NCI-H774 (cell line): ENCODE measurements at regions not wholly inside any gene's neighbourhood (a gene's known extent, or its start where the extent isn't known, plus 50 kb on each side); places are given as distances from the start of the nearest gene placed in this dataset.

Experiments used
- DNase-seq: peaks from one replicate; lab custom pipeline; 2025; lab: John Stamatoyannopoulos, UW

GRCh38 chr1:191993549-191993948 lies 164.7 kb upstream of the RGS18 start:
- no peak for DNase-seq

GRCh38 chr1:192002063-192002462 lies 156.2 kb upstream of the RGS18 start:
- no peak for DNase-seq

- DNase-seq, result no peak
Measured at GRCh38 chr1:192003295-192004077, 154.8 kb upstream of the RGS18 start.

DNA sequence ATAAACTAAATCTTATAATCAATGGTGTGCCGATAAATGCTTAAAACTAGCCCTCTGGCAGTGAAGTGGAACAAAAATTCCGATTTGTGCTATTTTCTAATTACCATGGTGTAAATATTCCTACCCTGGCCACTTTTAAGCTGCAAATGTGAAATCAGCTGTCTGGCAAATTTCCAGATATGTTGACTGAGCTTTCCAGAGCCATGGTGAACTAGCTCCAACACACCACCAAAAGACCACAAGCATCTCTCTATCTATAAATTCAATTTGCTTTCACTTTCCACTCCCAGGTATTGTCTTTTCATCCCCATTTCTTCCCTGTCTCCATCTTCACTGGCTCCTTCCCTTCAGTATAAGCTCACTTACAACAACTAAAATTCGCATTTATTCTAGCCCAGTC lies 152.3 kb upstream of the RGS18 start:
- DNase-seq, result no peak

DNA sequence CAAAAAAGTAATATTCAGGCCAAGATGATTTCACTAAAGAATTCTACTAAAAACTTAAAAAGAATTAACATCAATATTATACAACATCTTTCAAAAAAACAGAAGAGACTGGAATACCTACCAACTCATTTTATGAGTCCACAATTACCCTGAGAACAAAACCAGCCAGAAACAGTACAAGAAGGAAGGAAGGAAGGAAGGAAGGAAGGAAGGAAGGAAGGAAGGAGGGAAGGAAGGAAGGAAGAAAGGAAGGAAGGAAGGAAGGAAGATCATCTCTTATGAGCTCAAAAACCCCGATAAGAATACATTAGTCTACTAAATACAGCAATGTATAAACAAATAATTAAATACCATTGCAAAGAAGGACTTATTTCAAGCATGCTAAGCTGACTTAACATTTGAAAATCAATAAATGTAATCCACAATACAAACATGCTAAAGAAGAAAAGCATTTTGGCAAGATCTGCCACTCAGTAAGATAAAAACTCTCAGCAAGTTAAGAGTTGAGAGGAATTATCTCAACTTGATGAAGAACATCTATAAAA lies 149.9 kb upstream of the RGS18 start:
- DNase-seq, result no peak

DNA sequence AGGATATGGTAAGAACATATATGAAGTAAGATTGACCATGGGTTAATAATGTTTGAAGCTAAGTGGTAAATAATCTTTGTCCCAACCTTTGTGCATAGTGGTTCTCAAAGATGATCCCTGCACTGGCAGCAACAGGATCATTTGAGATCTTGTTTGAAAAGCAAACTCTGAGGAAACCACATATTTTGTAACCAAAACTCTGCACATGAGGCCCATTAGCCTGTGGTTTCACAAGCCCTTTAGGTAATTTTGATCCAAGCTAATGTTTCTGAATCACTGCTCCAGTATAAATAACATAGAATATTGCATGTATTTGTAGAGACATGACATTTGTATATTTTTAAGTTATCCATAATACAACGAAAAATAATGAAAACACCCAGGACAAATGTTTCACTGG lies 147.9 kb upstream of the RGS18 start:
- no peak for DNase-seq

DNA sequence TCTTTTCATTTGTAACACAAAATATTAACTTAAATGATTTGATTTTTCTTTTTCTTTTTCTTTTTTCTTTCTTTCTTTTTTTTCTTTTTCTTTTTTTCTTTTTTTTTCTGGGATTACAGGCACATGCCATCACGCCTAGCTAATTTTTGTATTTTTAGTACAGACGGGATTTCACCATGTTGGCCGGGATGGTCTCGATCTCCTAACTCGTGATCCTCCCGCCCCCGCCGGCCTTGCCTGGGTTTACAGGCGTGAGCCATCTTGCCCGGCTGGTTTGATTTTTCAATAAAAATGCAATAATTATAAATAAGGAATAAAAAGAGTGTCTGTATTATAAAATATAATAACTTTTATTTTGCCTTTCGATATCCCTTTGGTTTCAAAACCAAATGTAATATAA lies 146.7 kb upstream of the RGS18 start:
- DNase-seq, result no peak

DNA sequence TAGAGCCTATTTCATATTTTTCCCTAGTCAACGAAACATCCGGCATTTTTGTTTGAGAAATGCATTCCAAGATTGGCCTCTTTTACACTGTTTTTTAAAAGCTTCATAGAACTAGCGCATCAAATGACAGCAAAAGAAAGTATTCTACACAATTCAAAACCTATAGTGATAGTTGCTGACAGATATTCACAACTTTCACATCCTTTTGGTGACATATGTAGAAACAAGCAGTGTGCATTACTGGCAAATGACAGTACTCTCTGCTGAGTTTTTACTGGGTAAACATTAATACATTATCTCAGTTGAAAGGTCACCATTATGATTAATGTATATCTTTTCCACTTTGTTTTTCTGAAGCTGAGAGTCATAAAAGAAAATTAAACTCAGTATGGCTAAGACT lies 135.4 kb upstream of the RGS18 start:
- DNase-seq, result no peak

GRCh38 chr1:192024881-192025280 lies 133.4 kb upstream of the RGS18 start:
- no peak for DNase-seq

- DNase-seq, result no peak
Measured at GRCh38 chr1:192038567-192038966, 119.7 kb upstream of the RGS18 start.

- DNase-seq, result no peak
Measured at GRCh38 chr1:192045131-192045530, 113.1 kb upstream of the RGS18 start.

DNA sequence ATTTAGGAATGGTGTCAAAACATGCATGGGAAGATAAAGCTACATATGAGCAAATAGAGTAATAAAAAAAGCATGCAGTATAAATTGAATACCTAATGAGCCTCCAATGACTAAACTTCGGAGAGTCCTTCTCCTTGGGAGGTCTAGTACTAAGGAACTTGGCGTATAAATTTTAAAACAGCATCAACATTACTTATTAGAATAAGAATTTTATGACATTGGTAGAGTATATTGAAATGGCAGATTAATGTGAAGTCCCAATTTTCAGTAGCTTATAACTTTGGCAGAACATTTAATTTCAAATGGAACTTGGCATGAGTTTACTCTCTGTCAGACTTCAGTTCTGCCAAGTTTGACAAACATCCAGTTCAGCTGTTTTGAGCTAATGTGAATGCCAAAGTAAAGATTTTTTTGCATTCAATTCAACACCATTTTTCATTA lies 104.7 kb upstream of the RGS18 start:
- DNase-seq, result no peak

DNA sequence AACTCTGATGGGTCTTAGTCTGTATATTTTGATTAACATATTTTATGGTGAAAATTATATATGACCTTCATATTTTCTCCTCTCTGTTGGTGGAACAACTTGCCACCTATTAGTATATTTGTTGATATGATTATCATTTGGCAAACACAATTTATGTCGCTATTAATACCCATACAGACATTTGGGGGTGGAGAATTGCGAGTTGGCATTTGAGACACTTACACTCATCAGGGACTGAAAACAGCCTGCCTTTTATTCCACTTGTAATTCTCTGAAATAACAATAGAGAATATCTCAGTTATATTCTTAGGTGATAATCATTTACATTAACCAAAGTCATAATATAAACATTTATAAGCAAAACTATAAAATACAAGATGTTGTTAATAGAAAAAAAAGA lies 100.5 kb upstream of the RGS18 start:
- DNase-seq, result no peak

GRCh38 chr1:192059407-192059806 lies 98.9 kb upstream of the RGS18 start:
- no peak for DNase-seq

GRCh38 chr1:192061556-192061955 lies 96.7 kb upstream of the RGS18 start:
- no peak for DNase-seq

- no peak for DNase-seq
Measured at GRCh38 chr1:192065087-192065486, 93.2 kb upstream of the RGS18 start.

GRCh38 chr1:192066202-192066601 lies 92.1 kb upstream of the RGS18 start:
- no peak for DNase-seq

- DNase-seq, result no peak
Measured at GRCh38 chr1:192067360-192067759, 90.9 kb upstream of the RGS18 start.

- DNase-seq, result no peak
Measured at GRCh38 chr1:192070213-192070612, 88.0 kb upstream of the RGS18 start.

GRCh38 chr1:192080684-192081083 lies 77.6 kb upstream of the RGS18 start:
- no peak for DNase-seq

GRCh38 chr1:192081359-192081758 lies 76.9 kb upstream of the RGS18 start:
- no peak for DNase-seq

DNA sequence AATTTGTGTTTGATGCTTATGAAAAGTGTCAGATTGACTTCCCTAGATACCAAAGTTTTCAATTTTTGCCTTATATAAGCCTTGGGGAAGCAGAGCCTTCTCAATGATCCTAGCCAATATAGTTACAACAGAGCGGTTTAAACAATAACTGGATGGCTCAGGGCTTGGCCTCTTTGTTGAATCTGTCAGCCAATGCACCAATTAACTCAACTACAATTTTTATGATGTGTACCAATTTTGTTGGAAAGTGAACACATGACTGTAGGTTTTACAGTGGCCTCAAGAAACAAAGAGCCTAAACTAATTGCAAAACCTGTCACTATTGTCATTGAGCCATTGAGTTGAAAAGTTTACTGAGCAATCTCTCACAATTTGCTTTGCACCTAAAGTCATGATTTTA lies 71.6 kb upstream of the RGS18 start:
- DNase-seq, result no peak

DNA sequence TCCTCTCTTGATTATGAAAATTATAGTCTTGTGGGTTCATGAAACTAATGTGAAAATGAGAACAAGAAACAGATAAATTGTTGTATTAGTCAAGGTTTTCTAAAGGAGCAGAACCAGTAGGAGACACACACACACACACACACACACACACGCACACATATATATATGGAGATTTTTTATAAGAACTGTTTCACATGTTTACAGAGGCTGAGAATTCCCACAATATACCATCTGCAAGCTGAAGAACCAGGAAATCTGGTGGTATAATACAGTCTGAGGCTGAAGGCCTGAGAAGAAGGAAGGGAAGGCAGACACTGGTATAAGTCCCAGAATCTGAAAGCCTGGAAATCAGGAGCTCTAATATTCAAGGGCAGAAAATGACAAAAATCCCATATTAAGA lies 70.9 kb upstream of the RGS18 start:
- DNase-seq, result no peak

GRCh38 chr1:192088496-192088895 lies 69.8 kb upstream of the RGS18 start:
- no peak for DNase-seq
